HG02885 (cell line): ENCODE measurements at regions not wholly inside any gene's neighbourhood (a gene's known extent, or its start where the extent isn't known, plus 50 kb on each side); places are given as distances from the start of the nearest gene placed in this dataset.
"Not testable (repeated sequence)": the region's sequence is repeated elsewhere in the genome, so short reads cannot be mapped to it uniquely, and the experiment has no call there.

ENCODE experiments used
- ATAC-seq: cut with Tn5 transposase; IDR thresholded peaks from one replicate; pipeline ENCODE4 v1.9.1; 2021; ENCODE audit warnings: mild to moderate bottlenecking; ENCODE audit not compliant: unreplicated experiment, poor library complexity

DNA sequence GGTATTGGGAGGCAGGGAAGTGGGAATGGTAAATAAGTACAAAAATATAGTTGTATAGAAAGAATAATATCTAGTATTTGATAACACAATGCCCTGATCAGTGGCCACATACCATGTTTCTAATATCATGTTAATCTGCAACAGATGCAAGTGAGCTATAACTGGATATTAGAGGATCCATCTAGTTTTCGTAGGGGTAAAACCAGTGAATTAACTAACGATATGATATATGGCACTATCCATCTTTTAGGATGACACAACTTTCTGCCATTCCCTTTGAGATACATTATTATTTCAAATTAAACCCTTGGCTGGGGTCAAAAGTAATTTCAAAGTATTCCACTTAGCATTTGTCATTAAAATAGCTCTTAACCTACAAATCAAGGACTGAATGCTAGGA lies 1686.2 kb downstream of the SLITRK1 start:
- ATAC-seq = no peak

DNA sequence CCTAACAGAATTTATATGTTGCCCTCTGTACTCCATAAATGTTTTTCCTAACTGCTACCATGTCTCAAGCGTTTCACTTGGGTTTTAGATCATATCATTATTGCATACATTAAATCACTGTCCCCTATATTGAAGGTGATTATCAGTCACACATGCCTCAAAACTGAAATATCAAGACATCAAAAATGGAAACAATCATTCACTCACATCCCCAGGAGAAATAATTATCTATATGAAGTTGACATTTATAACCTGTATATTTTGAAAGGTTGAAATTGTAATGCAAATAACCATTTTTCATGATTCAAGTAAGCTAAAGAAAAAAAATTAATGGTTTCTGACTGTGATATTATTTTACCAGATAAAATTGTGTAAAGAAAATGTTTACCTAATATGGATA lies 1695.0 kb downstream of the SLITRK1 start:
- no peak for ATAC-seq

GRCh38 chr13:82176751-82177150 lies 1705.5 kb downstream of the SLITRK1 start:
- no peak for ATAC-seq

DNA sequence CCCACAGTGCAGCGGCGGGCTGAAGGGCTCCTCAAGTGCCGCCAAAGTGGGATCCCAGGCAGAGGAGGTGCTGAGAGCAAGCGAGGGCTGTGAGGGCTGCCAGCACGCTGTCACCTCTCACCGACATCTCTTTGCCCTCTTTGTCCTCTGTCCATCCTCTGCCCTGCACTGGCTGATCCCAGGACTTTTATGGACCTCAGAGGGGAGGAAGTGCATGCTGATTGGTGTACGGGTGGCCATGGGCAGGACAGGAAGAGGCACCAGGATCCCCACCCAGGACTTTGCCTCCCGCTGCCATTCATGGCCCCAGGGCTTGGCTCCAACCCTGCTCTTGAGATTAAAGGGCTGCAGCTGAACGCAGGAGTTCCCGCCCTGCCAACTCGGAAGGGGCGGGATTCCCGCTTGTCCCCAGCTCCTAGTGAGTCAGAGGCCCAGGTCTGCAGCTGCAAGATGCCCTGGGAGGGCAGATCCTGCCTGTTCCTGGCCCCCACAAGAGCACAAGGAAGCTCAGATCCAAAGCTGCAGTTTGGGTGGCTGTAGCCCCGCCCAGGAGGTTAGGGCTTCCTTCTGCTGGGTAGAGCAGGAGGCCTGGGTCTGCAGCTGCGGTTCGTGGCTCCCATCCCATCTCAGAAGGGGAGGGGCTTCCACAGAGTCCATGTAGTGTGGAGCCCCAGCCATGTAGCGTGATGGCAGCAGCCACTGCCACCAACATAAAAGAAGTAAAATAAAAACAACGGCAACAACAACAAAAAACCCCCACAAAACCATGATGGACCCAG lies 1716.7 kb downstream of the SLITRK1 start:
- ATAC-seq = no peak

DNA sequence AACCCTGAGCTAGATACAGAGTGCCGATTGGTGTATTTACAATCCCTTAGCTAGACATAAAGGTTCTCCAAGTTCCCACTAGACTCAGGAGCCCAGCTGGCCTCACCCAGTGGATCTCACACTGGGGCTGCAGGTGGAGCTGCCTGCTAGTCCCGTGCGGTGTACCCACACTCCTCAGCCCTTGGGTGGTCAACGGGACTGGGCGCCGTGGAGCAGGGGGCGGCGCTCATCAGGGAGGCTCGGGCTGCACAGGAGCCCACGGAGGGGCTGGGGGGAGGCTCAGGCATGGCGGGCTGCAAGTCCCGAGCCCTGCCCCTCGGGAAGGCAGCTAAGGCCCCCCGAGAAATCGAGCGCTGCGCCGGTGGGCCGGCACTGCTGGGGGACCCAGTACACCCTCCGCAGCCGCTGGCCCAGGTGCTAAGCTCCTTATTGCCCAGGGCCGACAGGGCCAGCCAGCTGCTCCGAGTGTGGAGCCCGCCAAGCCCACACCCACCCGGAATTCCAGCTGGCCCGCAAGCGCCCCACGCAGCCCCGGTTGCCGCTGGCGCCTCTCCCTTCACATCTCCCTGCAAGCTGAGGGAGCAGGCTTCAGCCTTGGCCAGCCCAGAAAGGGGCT lies 1717.4 kb downstream of the SLITRK1 start:
- ATAC-seq = not testable (repeated sequence)

- ATAC-seq = no peak
Observed at GRCh38 chr13:82147526-82147925, 1734.7 kb downstream of the SLITRK1 start.

DNA sequence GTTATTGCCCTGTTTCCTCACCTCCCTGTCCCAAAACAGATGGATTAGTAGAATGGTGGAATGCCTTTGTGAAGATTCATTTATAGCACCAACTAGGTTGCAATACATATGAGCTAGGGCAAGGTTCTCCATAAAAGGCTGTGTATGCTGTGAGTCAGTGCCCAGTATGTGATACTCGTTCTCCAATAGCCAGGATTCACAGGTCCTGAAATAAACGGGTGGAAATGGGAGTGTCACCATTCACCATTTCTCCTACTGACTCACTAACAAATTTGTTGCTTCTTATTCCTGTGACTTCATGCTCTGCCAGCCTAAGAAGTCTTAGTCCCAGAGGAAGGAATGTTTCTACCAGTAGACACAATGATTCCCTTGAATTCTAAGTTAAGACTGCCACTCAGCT lies 1745.4 kb downstream of the SLITRK1 start:
- no peak for ATAC-seq

DNA sequence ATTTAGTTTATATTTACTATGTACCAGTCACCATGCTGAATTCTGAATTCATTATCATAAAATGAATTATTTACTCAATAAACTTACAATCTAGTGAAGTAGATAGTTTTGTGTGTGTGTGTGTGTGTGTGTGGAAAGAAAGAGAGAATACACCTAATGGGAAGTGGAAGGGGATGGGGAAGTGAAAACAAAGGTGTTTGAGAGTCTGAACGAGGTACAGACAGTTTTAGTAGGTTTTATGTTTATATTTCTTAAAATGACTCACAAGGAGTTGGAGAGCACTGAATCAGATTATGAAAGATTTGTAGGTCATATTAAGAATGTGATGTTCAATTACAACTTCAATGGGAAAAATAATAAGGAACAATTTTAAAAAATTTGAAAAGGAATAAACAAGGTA lies 1753.0 kb downstream of the SLITRK1 start:
- no peak for ATAC-seq

DNA sequence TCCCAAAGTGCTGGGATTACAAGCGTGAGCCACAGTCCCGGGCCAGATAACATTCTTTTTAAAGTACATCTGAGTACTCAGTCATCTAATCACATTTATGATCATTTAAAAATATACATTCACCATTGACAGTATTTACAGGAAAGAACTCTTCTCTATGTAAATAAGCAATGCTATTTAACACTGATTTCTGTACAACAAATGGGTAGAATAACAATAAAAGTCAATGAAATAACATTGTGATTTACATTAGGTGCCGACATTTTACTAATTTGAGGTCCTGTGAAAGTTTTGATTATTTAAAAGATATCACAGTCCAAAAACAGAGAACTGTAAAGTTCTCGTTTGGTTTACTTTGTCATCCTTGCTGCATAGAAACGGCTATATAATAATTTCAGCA lies 1763.7 kb downstream of the SLITRK1 start:
- ATAC-seq = no peak

GRCh38 chr13:82116422-82116989 lies 1765.8 kb downstream of the SLITRK1 start:
- no peak for ATAC-seq

GRCh38 chr13:82115391-82115790 lies 1766.9 kb downstream of the SLITRK1 start:
- ATAC-seq = no peak

DNA sequence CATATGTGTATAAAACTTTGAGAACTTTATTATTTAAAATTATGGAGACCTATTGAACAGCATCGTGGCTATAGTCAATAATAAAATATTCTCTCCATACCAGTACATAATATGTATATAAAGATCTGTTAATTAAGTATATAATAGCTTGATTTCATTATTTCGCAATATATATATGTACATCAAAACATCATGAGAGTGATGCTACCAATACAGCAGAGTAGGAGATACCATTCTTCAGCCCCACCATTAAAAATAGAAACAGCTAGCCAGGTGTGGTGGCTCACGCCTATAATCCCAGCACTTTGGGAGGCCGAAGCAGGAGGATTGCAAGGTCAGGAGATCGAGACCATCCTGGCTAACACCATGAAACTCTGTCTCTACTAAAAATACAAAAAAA lies 1755.3 kb upstream of the SPRY2 start:
- ATAC-seq = no peak

- ATAC-seq = no peak
Observed at GRCh38 chr13:82092312-82092711, 1751.4 kb upstream of the SPRY2 start.

GRCh38 chr13:82088781-82089180 lies 1747.9 kb upstream of the SPRY2 start:
- ATAC-seq = no peak

DNA sequence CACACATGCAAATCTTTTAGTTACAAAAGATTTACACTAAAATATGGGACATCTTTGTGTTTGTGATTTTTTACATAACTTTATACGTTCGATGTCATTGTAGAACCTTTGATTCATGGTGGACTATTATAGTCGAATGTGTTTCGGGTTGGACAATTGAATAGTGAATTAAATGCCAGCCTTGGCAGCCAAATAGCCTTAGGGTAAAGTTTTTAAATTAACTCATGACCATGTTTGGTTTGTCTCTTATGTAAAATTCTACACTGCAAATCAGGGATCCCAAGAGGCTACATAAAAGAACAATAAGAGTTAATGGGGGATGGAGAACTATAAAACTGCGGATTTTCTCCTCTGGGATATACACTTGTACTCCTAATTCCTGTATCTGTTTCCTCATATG lies 1735.6 kb upstream of the SPRY2 start:
- ATAC-seq = no peak

- no peak for ATAC-seq
Observed at GRCh38 chr13:82070416-82070815, 1729.5 kb upstream of the SPRY2 start.

- no peak for ATAC-seq
Observed at GRCh38 chr13:82062772-82063171, 1721.8 kb upstream of the SPRY2 start.

DNA sequence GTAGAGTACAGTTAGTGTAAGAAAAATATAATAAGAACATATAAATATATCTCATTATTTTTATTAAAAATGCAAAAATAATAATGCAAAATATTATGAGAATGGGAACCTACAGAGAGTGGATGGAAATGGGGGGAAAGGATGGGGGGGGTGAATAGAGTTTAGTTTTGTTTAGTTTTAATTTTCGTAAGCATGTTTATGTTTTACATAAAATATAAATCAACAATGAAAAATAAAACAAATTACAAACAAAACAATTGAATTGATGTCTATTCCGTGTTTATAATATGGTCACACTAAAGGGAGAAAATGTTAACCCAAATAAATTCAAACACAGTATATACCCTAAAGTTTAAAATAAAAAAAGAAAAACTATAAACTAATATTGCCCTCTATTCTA lies 1717.4 kb upstream of the SPRY2 start:
- no peak for ATAC-seq

- not testable (repeated sequence) for ATAC-seq
Observed at GRCh38 chr13:82045316-82045715, 1704.4 kb upstream of the SPRY2 start.

- no peak for ATAC-seq
Observed at GRCh38 chr13:82036602-82037001, 1695.7 kb upstream of the SPRY2 start.

DNA sequence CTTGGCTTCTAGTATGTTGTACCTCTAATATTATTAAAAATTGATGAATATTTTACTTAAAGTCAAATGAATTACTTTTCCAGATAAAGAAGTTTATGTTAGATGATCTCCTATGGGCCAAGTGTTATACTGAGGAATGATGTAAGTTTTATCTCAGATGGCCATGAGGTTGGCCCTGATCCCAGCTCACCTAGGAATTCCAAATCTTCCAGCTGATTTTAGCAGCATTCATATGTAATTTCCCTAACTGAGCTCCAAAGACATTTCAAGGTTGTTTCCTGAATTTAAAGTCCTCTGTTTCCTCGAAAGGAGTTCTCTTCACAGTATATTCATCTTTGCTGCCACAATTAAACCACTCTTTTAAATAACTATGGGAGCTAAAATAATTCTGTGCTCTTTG lies 1670.4 kb upstream of the SPRY2 start:
- ATAC-seq = no peak

DNA sequence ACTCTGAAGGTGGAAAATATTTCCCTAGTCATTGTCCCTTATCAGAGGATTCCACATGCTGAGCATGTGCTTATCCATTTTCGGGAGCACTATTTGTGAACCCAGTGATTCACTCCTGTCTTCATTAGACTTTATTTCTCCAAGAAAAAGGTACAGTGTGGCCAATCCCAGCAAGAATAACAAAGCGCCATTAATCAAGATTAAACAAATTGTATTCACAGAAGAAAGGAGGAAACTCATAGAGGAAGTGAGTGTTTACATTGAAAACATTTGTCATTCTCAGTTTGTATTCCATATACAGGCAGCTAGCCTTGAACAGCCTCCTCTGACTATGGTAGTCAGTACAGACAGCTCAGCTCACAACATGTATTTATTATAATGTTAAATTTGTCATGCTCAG lies 1669.9 kb upstream of the SPRY2 start:
- no peak for ATAC-seq
